ENCODE measurements at regions not wholly inside any gene's neighbourhood (a gene's known extent, or its start where the extent isn't known, plus 50 kb on each side); places are given as distances from the start of the nearest gene placed in this dataset.

DNA sequence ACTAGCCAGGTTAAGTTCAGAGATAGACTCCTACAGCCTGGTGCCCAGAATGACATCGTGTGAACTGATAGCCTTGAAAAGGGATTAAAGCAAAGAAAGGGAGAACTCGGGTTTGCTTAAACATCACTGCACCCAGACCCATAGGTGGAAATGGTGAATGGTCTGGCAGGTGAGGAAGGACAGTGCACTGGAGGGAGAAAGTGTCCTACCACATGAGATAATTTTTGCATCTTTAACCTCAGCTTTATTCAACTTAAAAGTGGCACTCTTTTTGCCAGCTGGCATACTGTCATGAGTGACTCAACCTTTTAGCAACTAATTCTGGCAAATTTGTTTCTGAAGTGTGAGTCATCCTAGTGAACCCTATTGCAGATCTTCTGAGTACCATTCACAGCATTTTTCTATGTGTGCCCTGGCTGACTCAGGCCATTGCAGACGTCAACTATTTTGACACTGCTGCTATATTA lies 53.0 kb upstream of the DAPP1 start:
- no peaks in the 10 kb centered on the region for H3K27me3 ChIP-seq
- H3K36me3 ChIP-seq: no peaks in the 10 kb centered on the region
- peaks cover 0 to 4% (median 0%) of the 10 kb centered on the region in 12 donors for H3K4me1 ChIP-seq
- DNase-seq (no peak), ATAC-seq (peak in 1 of 4 donors; percentile 45)
- TF ChIP-seq POLR2A (IDR thresholded peaks at IDR 0.05): no peak
- TF ChIP-seq CTCF (IDR thresholded peaks at IDR 0.05): no peak
- no peak overlapping the region for H3K27ac ChIP-seq
- intact Hi-C loops (cut with DNase I): no loop called here
- WGBS, 4 donors: 51 to 68% (median 55%) methylated on average over 3 of the region's 3 CpGs
- peaks cover 0 to 13% (median 1%) of the 10 kb centered on the region in 12 donors for H3K9me3 ChIP-seq
- H3K4me3 ChIP-seq: no peak overlapping the region

GRCh38 chr4:99762728-99763127 lies 53.9 kb upstream of the DAPP1 start:
- intact Hi-C loops (cut with DNase I): no loop called here
- no peaks in the 10 kb centered on the region for H3K36me3 ChIP-seq
- ATAC-seq (no peak), DNase-seq (no peak)
- WGBS, 4 donors: 56 to 75% (median 64%) methylated on average over 3 of the region's 3 CpGs
- H3K27me3 ChIP-seq: no peaks in the 10 kb centered on the region
- peaks cover 0 to 4% (median 0%) of the 10 kb centered on the region in 12 donors for H3K4me1 ChIP-seq
- no peak overlapping the region for H3K4me3 ChIP-seq
- TF ChIP-seq POLR2A (IDR thresholded peaks at IDR 0.05) (no peak), CTCF (IDR thresholded peaks at IDR 0.05) (no peak)
- H3K27ac ChIP-seq: no peak overlapping the region
- H3K9me3 ChIP-seq: peaks cover 0 to 13% (median 1%) of the 10 kb centered on the region in 12 donors

DNA sequence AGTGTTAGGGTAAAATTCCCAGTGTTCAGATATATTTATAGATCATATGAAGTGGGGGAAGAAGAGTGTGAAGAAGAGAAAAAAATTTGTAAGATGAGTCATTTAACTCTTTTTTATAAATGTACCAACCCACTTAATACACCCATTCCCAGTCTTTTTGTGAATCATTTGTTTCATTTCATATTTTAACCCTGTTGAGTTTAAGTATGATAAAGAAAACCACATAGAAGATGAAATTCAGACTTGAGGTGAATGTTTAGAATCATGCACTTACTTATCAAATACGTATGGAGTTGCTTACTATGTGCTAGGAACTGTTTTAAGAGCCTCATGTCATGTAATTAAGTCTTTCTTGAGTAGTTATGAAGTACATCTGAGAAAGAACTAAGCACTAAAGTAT lies 56.6 kb upstream of the DAPP1 start:
- no peak for ATAC-seq
- intact Hi-C loops (cut with DNase I): no loop called here
- peaks cover 0 to 5% (median under 1%) of the 10 kb centered on the region in 12 donors for H3K9me3 ChIP-seq
- peaks cover 0 to 7% (median 0%) of the 10 kb centered on the region in 12 donors for H3K4me1 ChIP-seq
- TF ChIP-seq CTCF (IDR thresholded peaks at IDR 0.05): no peak
- no peak for TF ChIP-seq POLR2A (IDR thresholded peaks at IDR 0.05)
- WGBS, 4 donors: 55 to 74% (median 67%) methylated on average over 1 of the region's 1 CpG
- DNase-seq: no peak
- no peak overlapping the region for H3K4me3 ChIP-seq
- no peaks in the 10 kb centered on the region for H3K27me3 ChIP-seq
- H3K27ac ChIP-seq: no peak overlapping the region
- no peaks in the 10 kb centered on the region for H3K36me3 ChIP-seq

DNA sequence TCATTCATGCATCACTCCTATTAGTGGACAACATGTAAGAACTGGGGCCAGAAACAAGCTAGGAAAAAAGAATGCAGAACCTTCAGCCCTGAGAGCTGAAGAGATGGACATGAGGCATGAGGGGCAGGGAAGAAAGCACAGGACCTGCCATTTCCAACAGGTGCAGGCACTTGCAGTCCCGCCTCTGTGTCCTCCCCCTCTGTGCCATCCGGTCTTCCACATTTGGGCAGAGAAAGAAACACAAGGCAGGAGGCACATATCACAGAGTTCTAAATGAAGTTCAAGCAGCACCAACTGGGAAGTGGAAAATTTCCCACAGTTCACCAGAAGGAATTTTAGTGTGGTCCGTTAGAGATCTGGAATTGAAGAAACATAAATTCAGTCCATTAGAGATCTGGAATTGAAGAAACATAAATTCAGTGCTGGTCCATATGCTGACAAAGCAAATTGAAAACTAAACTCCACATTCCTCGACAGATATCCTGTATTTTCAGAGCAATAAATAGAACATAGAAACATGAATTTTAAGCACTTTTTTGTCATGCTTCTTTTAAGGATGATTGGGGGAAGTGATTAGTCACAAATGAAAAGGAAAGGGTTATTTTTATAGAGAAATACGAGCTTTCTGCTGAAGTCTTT lies 57.2 kb upstream of the DAPP1 start:
- H3K27ac ChIP-seq: no peak overlapping the region
- 39 to 56% (median 47%) methylated on average over 5 of the region's 5 CpGs for WGBS, 4 donors
- ATAC-seq: peak in 1 of 4 donors; percentile 61
- DNase-seq: no peak
- H3K4me3 ChIP-seq: no peak overlapping the region
- intact Hi-C loops (cut with DNase I): no loop called here
- H3K9me3 ChIP-seq: peaks cover 0 to 2% (median 0%) of the 10 kb centered on the region in 12 donors
- no peaks in the 10 kb centered on the region for H3K36me3 ChIP-seq
- H3K4me1 ChIP-seq: peaks cover 0 to 12% (median 0%) of the 10 kb centered on the region in 12 donors
- H3K27me3 ChIP-seq: no peaks in the 10 kb centered on the region
- TF ChIP-seq POLR2A (IDR thresholded peaks at IDR 0.05) (no peak), CTCF (IDR thresholded peaks at IDR 0.05) (no peak)
